Endothelial cell of umbilical vein (primary cell): ENCODE measurements at regions not wholly inside any gene's neighbourhood (a gene's known extent, or its start where the extent isn't known, plus 50 kb on each side); places are given as distances from the start of the nearest gene placed in this dataset.

Experiments used
- BruUV-seq: library from RNA; stranded (reverse); fragments of 400-500 nt; replicated peaks from 2 replicates; lab custom pipeline; 2021; lab: Mats Ljungman, UMichigan
- CTCF ChIA-PET: fragments of 300-600, 350-600 bp; sonication (Branson Sonifier 250); formaldehyde crosslinking; loops from one replicate; lab custom pipeline; 2021; ENCODE audit warnings: antibody characterized with exemption, inconsistent platforms; lab: Charles Lee
- POLR2A ChIA-PET: fragments of 300-600, 350-600 bp; sonication (Branson Sonifier 250); formaldehyde crosslinking; loops from one replicate; lab custom pipeline; 2021; ENCODE audit warnings: antibody characterized with exemption, inconsistent platforms; lab: Charles Lee
- DNase-seq: peaks from one replicate; pipeline ENCODE4 v3.0.0-alpha.2; 2011; ENCODE audit warnings: low read depth, low spot score
- FAIRE-seq: peaks from 2 replicates; lab custom pipeline; 2011; peaks lifted over from hg19 to GRCh38; lab: Jason Lieb, UNC
- H2AFZ ChIP-seq: 2 replicates; pipeline ENCODE4 v1.6.0; 2012; ENCODE audit warnings: low read depth, low read length, control low read depth, inconsistent platforms
- H3K27ac ChIP-seq: 2 replicates; pipeline ENCODE4 v1.5.1; 2011; ENCODE audit warnings: low read depth, mild to moderate bottlenecking, control low read depth, low read length, moderate library complexity; ENCODE audit not compliant: insufficient read depth
- H3K27me3 ChIP-seq, 2 experiments: 2 replicates each; pipeline versions ENCODE4 v1.6.0 to v1.6.1; 2011; ENCODE audit warnings: low read length in 2 of 2, mixed read lengths in 1 of 2; ENCODE audit not compliant: control insufficient read depth in 2 of 2, insufficient read depth in 2 of 2
- H3K36me3 ChIP-seq, 2 experiments: 2 replicates in 1 of 2; 3 replicates in 1 of 2; pipeline ENCODE4 v1.5.1; 2011; ENCODE audit warnings: low read length in 2 of 2, mild to moderate bottlenecking in 1 of 2, moderate library complexity in 1 of 2; ENCODE audit not compliant: control insufficient read depth in 2 of 2, insufficient read depth in 2 of 2; ENCODE audit errors: extremely low read depth in 1 of 2
- H3K4me1 ChIP-seq: 3 replicates; pipeline ENCODE4 v1.5.1; 2011; ENCODE audit warnings: mild to moderate bottlenecking, low read length; ENCODE audit not compliant: control insufficient read depth, insufficient read depth; ENCODE audit errors: extremely low read depth
- H3K4me2 ChIP-seq: 2 replicates; pipeline ENCODE4 v1.6.1; 2011; ENCODE audit warnings: low read length, control low read depth, mixed read lengths; ENCODE audit not compliant: insufficient read depth
- H3K4me3 ChIP-seq, 3 experiments: fragments of 200-600 bp in 1 of 3; sonication (generic), shearing (Covaris generic) in 1 of 3; replicated peaks in 1 of 3; 2 replicates each; pipeline ENCODE4 v1.5.1; 2011 to 2016; ENCODE audit warnings: control low read depth in 3 of 3, low read length in 3 of 3, mild to moderate bottlenecking in 2 of 3, inconsistent platforms in 1 of 3, low read depth in 1 of 3, moderate library complexity in 1 of 3; ENCODE audit not compliant: insufficient read depth in 1 of 3
- H3K79me2 ChIP-seq: 2 replicates; pipeline ENCODE4 v1.6.0; 2012; ENCODE audit warnings: low read length, inconsistent platforms; ENCODE audit not compliant: control insufficient read depth, insufficient read depth
- H3K9ac ChIP-seq: replicated peaks from 2 replicates; pipeline ENCODE3; 2011; ENCODE audit warnings: low read length, control low read depth; ENCODE audit not compliant: insufficient read depth; ENCODE audit errors: extremely low read depth
- H3K9me1 ChIP-seq: replicated peaks from 3 replicates; pipeline ENCODE4 v1.6.0; 2011; ENCODE audit warnings: mild to moderate bottlenecking, low read length; ENCODE audit not compliant: control insufficient read depth, insufficient read depth; ENCODE audit errors: extremely low read depth
- H3K9me3 ChIP-seq: replicated peaks from 2 replicates; pipeline ENCODE4 v1.5.1; 2012; ENCODE audit warnings: low read length, inconsistent platforms; ENCODE audit not compliant: control insufficient read depth, insufficient read depth
- H4K20me1 ChIP-seq: replicated peaks from 2 replicates; pipeline ENCODE3; 2011; ENCODE audit warnings: mild to moderate bottlenecking, low read length; ENCODE audit not compliant: control insufficient read depth, insufficient read depth; ENCODE audit errors: extremely low read depth
- CTCF ChIP-seq, 2 donors: IDR thresholded peaks; 1 replicate in 1 of 2; 2 replicates in 1 of 2; pipeline ENCODE4 v1.5.1; 2011; ENCODE audit warnings: low read length in 2 of 2, mild to moderate bottlenecking in 2 of 2, moderate library complexity in 2 of 2, control low read depth in 1 of 2, inconsistent platforms in 1 of 2, low read depth in 1 of 2; ENCODE audit not compliant: insufficient read depth in 1 of 2; ENCODE audit errors: extremely low read depth in 1 of 2
- EZH2 ChIP-seq: IDR thresholded peaks from 2 replicates; pipeline ENCODE4 v1.6.1; 2012; ENCODE audit warnings: borderline replicate concordance, low read depth, mild to moderate bottlenecking, moderate library complexity, low read length, inconsistent platforms; ENCODE audit not compliant: severe bottlenecking
- FOS ChIP-seq: IDR thresholded peaks from 2 replicates; pipeline ENCODE4 v1.6.1; 2011; ENCODE audit warnings: mild to moderate bottlenecking, low read length, moderate library complexity, borderline replicate concordance; ENCODE audit not compliant: insufficient read depth
- GATA2 ChIP-seq: IDR thresholded peaks from 2 replicates; pipeline ENCODE4 v1.7.0; 2011; ENCODE audit warnings: low read depth, mild to moderate bottlenecking, moderate library complexity, mixed read lengths, low read length; ENCODE audit not compliant: insufficient read length, insufficient read depth
- JUN ChIP-seq: IDR thresholded peaks from 2 replicates; pipeline ENCODE4 v1.6.1; 2011; ENCODE audit warnings: borderline replicate concordance, low read depth; ENCODE audit not compliant: insufficient read length, insufficient read depth
- MAX ChIP-seq: IDR thresholded peaks from 2 replicates; pipeline ENCODE4 v1.6.1; 2011; ENCODE audit not compliant: insufficient read depth, insufficient read length
- MYC ChIP-seq: IDR thresholded peaks from one replicate; pipeline ENCODE4 v1.6.1; 2011; ENCODE audit warnings: mild to moderate bottlenecking, low read depth, low read length
- POLR2A ChIP-seq: IDR thresholded peaks from 2 replicates; pipeline ENCODE4 v1.6.1; 2012; ENCODE audit warnings: low read depth, mild to moderate bottlenecking, control low read depth, low read length
- POLR2AphosphoS5 ChIP-seq: IDR thresholded peaks from 2 replicates; pipeline ENCODE4 v1.6.1; 2012; ENCODE audit warnings: low read depth, mild to moderate bottlenecking, control low read depth, low read length, moderate library complexity; ENCODE audit not compliant: insufficient read depth
- dilution Hi-C: fragments of 300-500 bp; cut with MboI; formaldehyde crosslinking; loops from one replicate; pipeline ENCODE4 v1.15.0; 2019; ENCODE audit warnings: low sequenced_read_pairs; ENCODE audit not compliant: extremely low pct_ligation_motif_present
- intact Hi-C: fragments of 100-400 bp; cut with micrococcal nuclease; formaldehyde crosslinking; loops from one replicate; pipeline ENCODE4 v1.10.0; 2022

GRCh38 chr21:32828908-32829307 is 57.4 kb upstream of the PAXBP1 start:
- BruUV-seq: no TSS peak
- H3K4me1 ChIP-seq: no peaks in the 10 kb centered on the region
- DNase-seq (no peak), FAIRE-seq (no peak)
- H3K27ac ChIP-seq: no peak overlapping the region
- no peaks in the 10 kb centered on the region for H3K9me1 ChIP-seq
- no peak overlapping the region for H3K4me2 ChIP-seq
- TF ChIP-seq FOS (no peak), MYC (no peak), POLR2A (no peak), JUN (no peak), MAX (no peak), EZH2 (no peak), POLR2AphosphoS5 (no peak), GATA2 (no peak), CTCF (IDR thresholded peaks at IDR 0.05; ENCODE audit: extremely low read depth in 1 of 2, insufficient read depth in 1 of 2, low read depth in 1 of 2, low read length in 2 of 2) (no peak)
- no peak overlapping the region for H2AFZ ChIP-seq
- no peaks in the 10 kb centered on the region for H3K36me3 ChIP-seq
- H3K4me3 ChIP-seq: no peak overlapping the region
- H3K79me2 ChIP-seq: no peaks in the 10 kb centered on the region
- no peaks in the 10 kb centered on the region for H3K9me3 ChIP-seq
- H4K20me1 ChIP-seq: no peaks in the 10 kb centered on the region
- H3K27me3 ChIP-seq: peaks cover 5 to 6% of the 10 kb centered on the region in 2 experiments
- no peak overlapping the region for H3K9ac ChIP-seq
- ChIA-PET CTCF (interaction anchor here (4.4 kb wide), 1 partner anchor 46 kb away, joined by 54 read pairs; no protein-coding TSS in a partner anchor), POLR2A (no interaction called here)
- intact Hi-C loops (no loop called here), dilution Hi-C loops (no loop called here)
